Smooth muscle cell (in vitro differentiated cells): ENCODE measurements at regions not wholly inside any gene's neighbourhood (a gene's known extent, or its start where the extent isn't known, plus 50 kb on each side); places are given as distances from the start of the nearest gene placed in this dataset.

Experiments used
- DNase-seq: peaks from one replicate; lab custom pipeline; 2025; ENCODE audit not compliant: unreplicated experiment; lab: John Stamatoyannopoulos, UW
- H2AFZ ChIP-seq: fragments of 200-600 bp; sonication (generic); 2 replicates; pipeline ENCODE4 v1.6.0; 2016; ENCODE audit warnings: antibody characterized with exemption, low read depth, mild to moderate bottlenecking
- H3F3A ChIP-seq: fragments of 200-600 bp; sonication (generic); 2 replicates; pipeline ENCODE4 v1.6.0; 2017; ENCODE audit warnings: antibody characterized with exemption, low read depth
- H3K27ac ChIP-seq: fragments of 200-600 bp; sonication (generic); 2 replicates; pipeline ENCODE4 v1.5.1; 2016; ENCODE audit warnings: low read depth, mild to moderate bottlenecking
- H3K27me3 ChIP-seq: fragments of 200-600 bp; sonication (generic); 2 replicates; pipeline ENCODE4 v1.6.1; 2016; ENCODE audit warnings: low read depth, mild to moderate bottlenecking
- H3K36me3 ChIP-seq: fragments of 200-600 bp; sonication (generic); 2 replicates; pipeline ENCODE4 v1.5.1; 2016; ENCODE audit warnings: low read depth
- H3K4me1 ChIP-seq: fragments of 200-600 bp; sonication (generic); 2 replicates; pipeline ENCODE4 v1.5.1; 2016; ENCODE audit warnings: low read depth
- H3K4me2 ChIP-seq: fragments of 200-600 bp; sonication (generic); 2 replicates; pipeline ENCODE4 v1.6.0; 2016; ENCODE audit warnings: mild to moderate bottlenecking
- H3K4me3 ChIP-seq: fragments of 200-600 bp; sonication (generic); 2 replicates; pipeline ENCODE4 v1.5.1; 2016; ENCODE audit warnings: mild to moderate bottlenecking
- H3K79me2 ChIP-seq: fragments of 200-600 bp; sonication (generic); 2 replicates; pipeline ENCODE4 v1.6.0; 2016; ENCODE audit warnings: low read depth, mild to moderate bottlenecking
- H3K9ac ChIP-seq: fragments of 200-600 bp; sonication (generic); 2 replicates; pipeline ENCODE4 v1.6.0; 2016; ENCODE audit warnings: low read depth
- H3K9me3 ChIP-seq: fragments of 200-600 bp; sonication (generic); replicated peaks from 2 replicates; pipeline ENCODE4 v1.5.1; 2016; ENCODE audit warnings: low read depth
- H4K20me1 ChIP-seq: fragments of 200-600 bp; sonication (generic); 2 replicates; pipeline ENCODE4 v1.6.0; 2016; ENCODE audit warnings: low read depth
- CTCF ChIP-seq: fragments of 200-600 bp; sonication (generic); IDR thresholded peaks from 2 replicates; pipeline ENCODE4 v1.5.1; 2017; ENCODE audit warnings: borderline replicate concordance, mild to moderate bottlenecking, antibody characterized with exemption; ENCODE audit not compliant: insufficient read depth, poor library complexity, severe bottlenecking
- WGBS: methylation state at CpG from one replicate; pipeline ENCODE4 v1.1.7; 2016; ENCODE audit warnings: low lambda C conversion rate; 5-methylcytosine and 5-hydroxymethylcytosine counted together

DNA sequence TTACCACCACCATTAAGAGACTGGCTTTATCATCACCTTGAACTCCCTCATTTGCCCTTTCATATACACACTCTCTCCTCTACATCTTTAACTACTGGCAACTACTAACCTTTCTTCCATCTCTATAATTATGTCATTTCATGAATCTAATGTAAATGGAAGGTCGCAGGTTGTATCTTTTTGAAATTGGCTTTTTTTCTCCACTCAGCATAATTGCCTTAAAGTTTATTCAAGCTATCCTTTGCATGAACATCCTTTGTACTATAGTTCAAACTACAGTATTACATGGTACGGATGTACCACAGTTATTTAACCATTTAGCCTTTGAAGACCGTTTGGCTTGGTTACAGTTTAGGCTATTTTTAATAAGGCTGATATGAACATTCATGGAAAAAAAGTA, 129.5 kb upstream of the ZNF804A start:
- 71% methylated on average over 3 of the region's 3 CpGs for WGBS
- Histone ChIP-seq H2AFZ (no peak overlapping the region), H3K9ac (no peak overlapping the region), H3K27ac (no peak overlapping the region), H3K4me3 (no peak overlapping the region), H3K27me3 (no peaks in the 10 kb centered on the region), H3K79me2 (no peaks in the 10 kb centered on the region), H3F3A (no peaks in the 10 kb centered on the region), H3K4me1 (no peaks in the 10 kb centered on the region), H3K9me3 (no peaks in the 10 kb centered on the region), H3K4me2 (no peak overlapping the region), H3K36me3 (no peaks in the 10 kb centered on the region), H4K20me1 (no peaks in the 10 kb centered on the region)
- no peak for DNase-seq
- no peak for TF ChIP-seq CTCF

DNA sequence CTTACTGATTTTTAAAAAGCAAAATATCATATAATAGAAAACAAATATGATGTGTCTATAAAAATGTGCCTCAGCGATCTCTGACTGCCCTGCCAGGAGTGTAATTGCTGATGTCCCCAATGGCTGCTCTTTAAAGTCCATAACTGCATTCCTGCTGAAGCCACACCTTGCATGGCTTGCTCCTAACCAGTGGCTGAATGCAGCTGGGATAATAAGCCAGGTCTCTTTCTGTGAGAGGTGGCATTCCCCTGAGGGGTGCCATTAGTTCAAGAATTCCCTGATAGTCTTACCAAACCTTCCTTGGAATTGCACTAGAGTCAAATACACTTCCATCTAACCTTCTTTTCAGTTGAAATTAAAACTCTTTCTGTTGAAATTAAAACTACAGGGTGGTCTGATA, 125.8 kb upstream of the ZNF804A start:
- Histone ChIP-seq H3K36me3 (no peaks in the 10 kb centered on the region), H3K4me2 (no peak overlapping the region), H2AFZ (no peak overlapping the region), H3K9ac (no peak overlapping the region), H3K9me3 (no peaks in the 10 kb centered on the region), H3K4me3 (no peak overlapping the region), H3K27ac (no peak overlapping the region), H3K27me3 (no peaks in the 10 kb centered on the region), H3K79me2 (no peaks in the 10 kb centered on the region), H3F3A (no peaks in the 10 kb centered on the region), H3K4me1 (no peaks in the 10 kb centered on the region), H4K20me1 (no peaks in the 10 kb centered on the region)
- TF ChIP-seq CTCF: no peak
- no peak for DNase-seq
- 67% methylated on average over 1 of the region's 1 CpG for WGBS

DNA sequence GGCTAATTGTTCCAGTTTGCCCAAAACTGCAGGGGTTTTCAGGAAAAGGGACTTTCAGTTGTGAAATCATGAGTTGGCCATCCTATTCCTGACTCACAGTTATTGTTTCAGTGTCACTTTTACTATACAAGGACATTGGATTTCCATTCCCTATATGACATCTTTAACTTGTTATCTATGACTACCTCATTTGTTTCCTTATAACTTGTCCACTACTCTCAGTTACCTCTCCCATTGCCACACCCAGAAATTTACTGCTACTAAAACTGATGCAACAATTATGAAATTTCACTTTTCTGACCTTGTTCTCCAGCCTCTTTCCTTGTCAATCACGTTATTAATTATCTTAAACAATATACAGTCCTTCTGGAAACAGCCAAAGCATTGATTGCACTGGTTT, 116.5 kb upstream of the ZNF804A start:
- H3K4me2 ChIP-seq: no peak overlapping the region
- no peaks in the 10 kb centered on the region for H3K27me3 ChIP-seq
- H2AFZ ChIP-seq: no peak overlapping the region
- H3K9me3 ChIP-seq: no peaks in the 10 kb centered on the region
- 84% methylated on average over 1 of the region's 1 CpG for WGBS
- no peak for DNase-seq
- H3K9ac ChIP-seq: no peak overlapping the region
- no peak for TF ChIP-seq CTCF
- H3F3A ChIP-seq: no peaks in the 10 kb centered on the region
- H3K79me2 ChIP-seq: no peaks in the 10 kb centered on the region
- H3K36me3 ChIP-seq: no peaks in the 10 kb centered on the region
- no peaks in the 10 kb centered on the region for H4K20me1 ChIP-seq
- no peak overlapping the region for H3K27ac ChIP-seq
- H3K4me3 ChIP-seq: no peak overlapping the region
- no peaks in the 10 kb centered on the region for H3K4me1 ChIP-seq

DNA sequence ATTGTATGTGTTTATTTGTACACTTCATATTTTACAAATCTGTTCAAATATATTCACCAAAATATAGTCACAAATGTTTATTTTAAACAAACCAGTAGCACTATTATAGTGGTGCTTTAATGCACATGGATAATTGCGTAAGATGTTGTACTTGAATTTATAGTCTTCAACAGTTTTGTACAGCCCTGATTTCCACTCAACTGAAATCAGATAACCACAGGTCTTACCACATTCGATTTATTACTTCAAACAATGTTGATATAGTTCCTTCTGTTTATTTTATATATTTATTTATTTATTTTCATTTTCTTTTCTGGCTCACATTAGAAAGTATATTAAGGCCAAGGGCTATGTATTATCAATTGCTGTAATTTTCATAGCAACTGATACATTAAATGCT, 99.4 kb upstream of the ZNF804A start:
- H3K27me3 ChIP-seq: no peaks in the 10 kb centered on the region
- H2AFZ ChIP-seq: no peak overlapping the region
- TF ChIP-seq CTCF: no peak
- no peaks in the 10 kb centered on the region for H3K36me3 ChIP-seq
- H3K4me3 ChIP-seq: no peak overlapping the region
- no peak overlapping the region for H3K4me2 ChIP-seq
- no peak overlapping the region for H3K9ac ChIP-seq
- H4K20me1 ChIP-seq: no peaks in the 10 kb centered on the region
- 89% methylated on average over 2 of the region's 2 CpGs for WGBS
- no peaks in the 10 kb centered on the region for H3K79me2 ChIP-seq
- H3K9me3 ChIP-seq: no peaks in the 10 kb centered on the region
- no peak for DNase-seq
- no peaks in the 10 kb centered on the region for H3F3A ChIP-seq
- H3K27ac ChIP-seq: no peak overlapping the region
- no peaks in the 10 kb centered on the region for H3K4me1 ChIP-seq
